Peyer's patch (tissue), 4 donors: ENCODE measurements at regions not wholly inside any gene's neighbourhood (a gene's known extent, or its start where the extent isn't known, plus 50 kb on each side); places are given as distances from the start of the nearest gene placed in this dataset.

Source experiments
- CTCF ChIP-seq, 6 experiments: fragments of 450-650 bp in 4 of 6; fragments of 200-600 bp in 2 of 6; sonication (generic) in 1 of 6; IDR thresholded peaks; one replicate each; pipeline ENCODE4 v1.5.1; 2017 to 2019; ENCODE audit warnings: antibody characterized with exemption in 6 of 6, mild to moderate bottlenecking in 3 of 6, moderate library complexity in 1 of 6
- POLR2A ChIP-seq, 2 donors: fragments of 450-650 bp; IDR thresholded peaks; one replicate each; pipeline ENCODE4 v1.5.1; 2017; ENCODE audit warnings: antibody characterized with exemption in 2 of 2, mild to moderate bottlenecking in 2 of 2, moderate library complexity in 2 of 2

- TF ChIP-seq CTCF (IDR thresholded peaks at IDR 0.05) (no peak), POLR2A (IDR thresholded peaks at IDR 0.05) (no peak)
Observed at GRCh38 chr9:78607853-78608252, 310.9 kb downstream of the PSAT1 start.
